ENCODE measurements at regions not wholly inside any gene's neighbourhood (a gene's known extent, or its start where the extent isn't known, plus 50 kb on each side); places are given as distances from the start of the nearest gene placed in this dataset.

- TF ChIP-seq EP300 (IDR thresholded peaks at IDR 0.05; ENCODE audit: borderline replicate concordance), result no peak
- TF ChIP-seq, protein P1, sequence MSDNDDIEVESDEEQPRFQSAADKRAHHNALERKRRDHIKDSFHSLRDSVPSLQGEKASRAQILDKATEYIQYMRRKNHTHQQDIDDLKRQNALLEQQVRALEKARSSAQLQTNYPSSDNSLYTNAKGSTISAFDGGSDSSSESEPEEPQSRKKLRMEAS (IDR thresholded peaks at IDR 0.05), result 0 out of 2 replicates have a peak, but pooled peaks have one; percentile 18
- TF ChIP-seq REST (IDR thresholded peaks at IDR 0.05; ENCODE audit: low read depth), result no peak
Measured at GRCh38 chr5:179475208-179475751, 75.1 kb upstream of the RUFY1 start.
